Right atrium auricular region (tissue), 2 donors: ENCODE measurements at regions not wholly inside any gene's neighbourhood (a gene's known extent, or its start where the extent isn't known, plus 50 kb on each side); places are given as distances from the start of the nearest gene placed in this dataset.
"Not testable (repeated sequence)": the region's sequence is repeated elsewhere in the genome, so short reads cannot be mapped to it uniquely, and the experiment has no call there.

Experiments
- DNase-seq: peaks from one replicate; pipeline ENCODE4 v3.0.0-alpha.2; 2019; ENCODE audit warnings: low spot score
- H3K27ac ChIP-seq, 2 donors: fragments of 200-600 bp; sonication (generic); 1 replicate in 1 of 2; 2 replicates in 1 of 2; pipeline ENCODE4 v1.5.1; 2016 to 2019
- H3K27me3 ChIP-seq, 2 donors: fragments of 200-600 bp; sonication (generic); one replicate each; pipeline versions ENCODE4 v1.5.1 to v1.6.0; 2017 to 2019
- H3K36me3 ChIP-seq: fragments of 200-600 bp; sonication (generic); one replicate; pipeline ENCODE4 v1.5.1; 2016
- H3K4me1 ChIP-seq, 2 donors: fragments of 200-600 bp; sonication (generic); one replicate each; pipeline versions ENCODE4 v1.5.1 to v1.6.0; 2017 to 2019
- H3K4me3 ChIP-seq, 2 donors: fragments of 200-600 bp; sonication (generic); 1 replicate in 1 of 2; 2 replicates in 1 of 2; pipeline ENCODE4 v1.5.1; 2017 to 2019; ENCODE audit warnings: mild to moderate bottlenecking in 1 of 2, moderate library complexity in 1 of 2
- H3K9me3 ChIP-seq, 2 donors: fragments of 200-600 bp; sonication (generic); one replicate each; pipeline ENCODE4 v1.5.1; 2019
- CTCF ChIP-seq, 2 donors: fragments of 200-600 bp; sonication (generic); IDR thresholded peaks; one replicate each; pipeline ENCODE4 v1.5.1; 2019; ENCODE audit warnings: antibody characterized with exemption in 2 of 2

DNA sequence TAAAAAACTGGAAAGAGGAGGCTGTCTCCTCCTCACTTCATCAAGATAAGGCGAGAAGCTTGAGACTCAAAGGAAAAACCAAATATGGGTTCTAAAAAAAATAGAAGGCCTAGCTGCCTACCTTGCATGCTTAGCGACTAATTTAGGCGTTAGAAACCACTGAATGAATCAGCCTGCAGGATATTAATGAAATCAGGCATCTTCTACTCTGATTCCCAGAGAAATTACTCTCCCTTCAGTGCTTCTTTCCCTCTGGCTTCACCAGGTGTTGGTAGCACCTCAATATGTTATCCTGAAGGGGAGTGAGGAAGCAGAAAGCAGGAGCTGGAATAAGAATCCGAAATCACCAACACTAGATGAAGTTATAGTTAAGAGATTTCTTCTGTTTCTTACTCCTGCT is 749.8 kb upstream of the NRXN1 start:
- H3K9me3 ChIP-seq, result no peaks in the 10 kb centered on the region
- H3K27ac ChIP-seq, result no peak overlapping the region
- H3K27me3 ChIP-seq, result no peaks in the 10 kb centered on the region
- DNase-seq, result no peak
- H3K4me3 ChIP-seq, result no peak overlapping the region
- H3K36me3 ChIP-seq, result no peaks in the 10 kb centered on the region
- no peaks in the 10 kb centered on the region for H3K4me1 ChIP-seq
- TF ChIP-seq CTCF (IDR thresholded peaks at IDR 0.05), result no peak

DNA sequence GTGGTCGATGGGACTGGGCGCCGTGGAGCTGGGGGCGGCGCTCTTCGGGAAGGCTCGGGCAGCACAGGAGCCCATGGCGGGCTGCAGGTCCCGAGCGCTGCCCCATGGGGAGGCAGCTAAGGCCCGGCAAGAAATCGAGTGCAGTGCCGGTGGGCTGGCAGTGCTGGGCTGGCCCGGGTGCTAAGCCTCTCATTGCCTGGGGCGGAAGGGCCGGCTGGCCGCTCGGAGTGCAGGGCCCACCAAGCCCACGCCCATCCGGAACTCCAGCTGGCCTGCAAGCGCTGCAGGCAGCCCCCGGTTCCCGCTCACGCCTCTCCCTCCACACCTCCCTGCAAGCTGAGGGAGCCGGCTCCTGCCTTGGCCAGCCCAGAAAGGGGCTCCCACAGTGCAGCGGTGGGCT is 748.4 kb upstream of the NRXN1 start:
- no peaks in the 10 kb centered on the region for H3K9me3 ChIP-seq
- DNase-seq, result no peak
- no peaks in the 10 kb centered on the region for H3K27me3 ChIP-seq
- H3K4me1 ChIP-seq, result no peaks in the 10 kb centered on the region
- H3K36me3 ChIP-seq, result no peaks in the 10 kb centered on the region
- no peak for TF ChIP-seq CTCF (IDR thresholded peaks at IDR 0.05)
- no peak overlapping the region for H3K27ac ChIP-seq
- no peak overlapping the region for H3K4me3 ChIP-seq

DNA sequence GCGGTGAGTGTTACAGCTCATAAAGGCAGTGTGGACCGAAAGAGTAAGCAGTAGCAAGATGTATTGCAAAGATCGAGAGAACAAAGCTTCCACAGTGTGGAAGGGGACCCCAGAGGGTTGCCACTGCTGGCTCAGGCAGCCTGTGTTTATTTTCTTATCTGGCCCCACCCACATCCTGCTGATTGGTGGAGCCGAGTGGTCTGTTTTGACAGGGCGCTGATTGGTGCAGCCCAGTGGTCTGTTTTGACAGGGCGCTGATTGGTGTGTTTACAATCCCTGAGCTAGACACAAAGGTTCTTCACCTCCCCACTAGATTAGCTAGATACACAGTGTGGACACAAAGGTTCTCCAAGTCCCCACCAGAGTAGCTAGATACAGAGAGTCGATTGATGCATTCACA is 747.8 kb upstream of the NRXN1 start:
- not testable (repeated sequence) for H3K9me3 ChIP-seq, H3K27ac ChIP-seq, H3K27me3 ChIP-seq, DNase-seq, H3K4me3 ChIP-seq, H3K36me3 ChIP-seq, H3K4me1 ChIP-seq

GRCh38 chr2:51778806-51779205 is 746.9 kb upstream of the NRXN1 start:
- no peak for DNase-seq
- H3K4me3 ChIP-seq, result no peak overlapping the region
- no peak for TF ChIP-seq CTCF (IDR thresholded peaks at IDR 0.05)
- no peaks in the 10 kb centered on the region for H3K9me3 ChIP-seq
- H3K27ac ChIP-seq, result no peak overlapping the region
- no peaks in the 10 kb centered on the region for H3K27me3 ChIP-seq
- H3K4me1 ChIP-seq, result no peaks in the 10 kb centered on the region
- H3K36me3 ChIP-seq, result no peaks in the 10 kb centered on the region

DNA sequence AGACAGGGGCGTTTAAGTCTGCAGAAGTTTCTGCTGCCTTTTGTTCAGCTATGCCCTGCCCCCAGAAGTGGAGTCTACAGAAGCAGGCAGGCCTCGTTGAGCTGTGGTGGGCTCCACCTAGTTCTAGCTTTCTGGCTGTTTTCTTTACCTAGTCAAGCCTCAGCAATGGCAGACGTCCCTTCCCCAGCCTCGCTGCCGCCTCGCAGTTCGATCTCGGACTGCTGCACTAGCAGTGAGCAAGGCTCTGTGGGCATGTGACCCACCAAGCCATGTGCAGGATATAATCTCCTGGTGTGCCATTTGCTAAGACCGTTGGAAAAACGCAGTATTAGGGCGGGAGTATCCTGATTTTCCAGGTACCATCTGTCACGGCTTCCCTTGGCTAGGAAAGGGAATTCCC is 742.7 kb upstream of the NRXN1 start:
- H3K9me3 ChIP-seq, H3K4me1 ChIP-seq, DNase-seq, H3K4me3 ChIP-seq, H3K27me3 ChIP-seq, H3K27ac ChIP-seq, H3K36me3 ChIP-seq: not testable (repeated sequence)

GRCh38 chr2:51760441-51760840 is 728.5 kb upstream of the NRXN1 start:
- no peak overlapping the region for H3K4me3 ChIP-seq
- no peaks in the 10 kb centered on the region for H3K4me1 ChIP-seq
- no peak for DNase-seq
- no peak for TF ChIP-seq CTCF (IDR thresholded peaks at IDR 0.05)
- H3K27me3 ChIP-seq, result no peaks in the 10 kb centered on the region
- no peaks in the 10 kb centered on the region for H3K36me3 ChIP-seq
- H3K9me3 ChIP-seq, result no peaks in the 10 kb centered on the region
- no peak overlapping the region for H3K27ac ChIP-seq

DNA sequence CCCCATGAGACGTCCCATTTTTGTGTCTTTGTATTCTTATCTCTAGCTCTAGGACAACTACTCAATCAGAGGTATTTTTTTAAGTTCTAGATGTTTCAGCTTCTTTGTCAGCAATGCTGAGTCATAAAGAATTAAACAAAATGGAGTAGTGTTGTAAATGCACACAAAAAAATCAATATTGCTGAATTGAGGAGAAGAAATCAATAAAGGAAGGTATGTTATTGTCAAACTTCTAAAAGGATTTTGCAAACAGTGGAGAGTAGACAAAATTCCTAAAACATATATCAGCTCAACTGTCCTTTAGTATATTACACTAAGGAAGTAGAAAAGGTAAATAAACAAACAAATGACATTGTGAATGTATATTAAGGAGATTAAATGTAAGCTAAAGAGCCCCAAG is 726.1 kb upstream of the NRXN1 start:
- H3K4me1 ChIP-seq, result no peaks in the 10 kb centered on the region
- H3K27ac ChIP-seq, result no peak overlapping the region
- H3K9me3 ChIP-seq, result no peaks in the 10 kb centered on the region
- no peaks in the 10 kb centered on the region for H3K27me3 ChIP-seq
- H3K36me3 ChIP-seq, result no peaks in the 10 kb centered on the region
- DNase-seq, result no peak
- H3K4me3 ChIP-seq, result no peak overlapping the region
- no peak for TF ChIP-seq CTCF (IDR thresholded peaks at IDR 0.05)
